Spleen (tissue), 7 donors: ENCODE measurements at regions not wholly inside any gene's neighbourhood (a gene's known extent, or its start where the extent isn't known, plus 50 kb on each side); places are given as distances from the start of the nearest gene placed in this dataset.
"Not testable (repeated sequence)": the region's sequence is repeated elsewhere in the genome, so short reads cannot be mapped to it uniquely, and the experiment has no call there.

Experiments used
- CTCF ChIP-seq, 11 experiments: fragments of 200-600 bp in 7 of 11; fragments of 450-650 bp in 4 of 11; sonication (generic) in 4 of 11; IDR thresholded peaks in 8 of 11; conservative IDR thresholded peaks in 3 of 11; 1 replicate in 7 of 11; 2 replicates in 4 of 11; pipeline versions ENCODE4 v1.4.0 to v1.8.0; 2016 to 2021; ENCODE audit warnings: antibody characterized with exemption in 11 of 11, inconsistent platforms in 4 of 11, mild to moderate bottlenecking in 1 of 11
- POLR2A ChIP-seq, 3 donors: fragments of 450-650 bp; IDR thresholded peaks; one replicate each; pipeline ENCODE4 v1.5.1; 2017; ENCODE audit warnings: antibody characterized with exemption in 3 of 3, mild to moderate bottlenecking in 1 of 3
- donor health status: DM: no; HTN: no; CAD: no; lungs with moderate emphysema.
- donor health status: DM: no; HTN: no; CAD: no.
- donor health status: DM: no; HTN: no; CAD: no.

DNA sequence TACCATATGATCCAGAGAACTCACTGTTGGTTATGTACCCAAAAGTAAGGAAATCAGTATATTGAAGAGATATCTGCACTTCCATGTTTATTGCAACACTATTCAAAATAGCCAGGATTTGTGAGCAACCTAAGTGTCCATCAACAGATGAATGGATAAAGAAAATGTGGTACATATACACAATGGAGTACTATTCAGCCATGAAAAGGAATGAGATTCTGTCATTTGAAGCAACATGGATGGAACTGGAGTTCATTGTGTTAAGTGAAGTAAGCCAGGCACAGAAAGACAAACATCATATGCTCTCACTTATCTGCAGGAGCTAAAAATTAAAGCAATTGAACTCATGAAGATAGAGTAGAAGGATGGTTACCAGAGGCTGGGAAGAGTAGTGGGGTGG, 510.5 kb downstream of the KLHL13 start:
- TF ChIP-seq CTCF (IDR thresholded peaks at IDR 0.05 in 8 of 11, conservative IDR thresholded peaks at IDR 0.05 in 3 of 11); POLR2A (IDR thresholded peaks at IDR 0.05): not testable (repeated sequence)
